Gastroesophageal sphincter (tissue), 3 donors: ENCODE measurements at regions not wholly inside any gene's neighbourhood (a gene's known extent, or its start where the extent isn't known, plus 50 kb on each side); places are given as distances from the start of the nearest gene placed in this dataset.

ENCODE experiments used
- CTCF ChIP-seq, 4 experiments: fragments of 200-600 bp in 2 of 4; fragments of 450-650 bp in 2 of 4; sonication (generic) in 1 of 4; IDR thresholded peaks; one replicate each; pipeline ENCODE4 v1.5.1; 2017 to 2019; ENCODE audit warnings: antibody characterized with exemption in 4 of 4, mild to moderate bottlenecking in 2 of 4, moderate library complexity in 2 of 4
- EP300 ChIP-seq: sonication (generic); formaldehyde crosslinking; IDR thresholded peaks from one replicate; pipeline ENCODE4 v1.6.1; 2017; ENCODE audit warnings: antibody characterized with exemption, mild to moderate bottlenecking

- TF ChIP-seq CTCF (IDR thresholded peaks at IDR 0.05): no peak
- no peak for TF ChIP-seq EP300
These were observed 217.8 kb downstream of the KIF26A start for GRCh38 chr14:104356020-104356737.
